ENCODE measurements at regions not wholly inside any gene's neighbourhood (a gene's known extent, or its start where the extent isn't known, plus 50 kb on each side); places are given as distances from the start of the nearest gene placed in this dataset.

DNA sequence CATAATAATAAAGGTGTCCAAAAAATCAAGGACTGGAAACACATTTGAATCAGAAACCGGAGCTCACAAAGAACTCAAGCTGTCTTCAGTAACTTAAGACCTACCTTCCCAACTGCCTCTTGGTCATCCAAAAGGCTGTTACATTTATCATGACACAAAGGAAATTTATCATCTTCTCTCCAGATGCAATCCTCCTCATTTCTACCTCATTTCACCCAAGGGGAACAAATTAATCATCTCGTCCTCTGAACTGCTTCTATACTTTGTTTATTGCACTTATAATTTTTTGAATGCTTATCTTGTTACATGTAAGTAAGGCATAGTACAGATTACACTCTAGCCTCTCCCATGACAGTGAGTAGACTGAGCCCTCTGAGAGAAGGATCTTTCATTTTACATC is 105.1 kb upstream of the RGPD4 start:
- TF ChIP-seq, protein P1, sequence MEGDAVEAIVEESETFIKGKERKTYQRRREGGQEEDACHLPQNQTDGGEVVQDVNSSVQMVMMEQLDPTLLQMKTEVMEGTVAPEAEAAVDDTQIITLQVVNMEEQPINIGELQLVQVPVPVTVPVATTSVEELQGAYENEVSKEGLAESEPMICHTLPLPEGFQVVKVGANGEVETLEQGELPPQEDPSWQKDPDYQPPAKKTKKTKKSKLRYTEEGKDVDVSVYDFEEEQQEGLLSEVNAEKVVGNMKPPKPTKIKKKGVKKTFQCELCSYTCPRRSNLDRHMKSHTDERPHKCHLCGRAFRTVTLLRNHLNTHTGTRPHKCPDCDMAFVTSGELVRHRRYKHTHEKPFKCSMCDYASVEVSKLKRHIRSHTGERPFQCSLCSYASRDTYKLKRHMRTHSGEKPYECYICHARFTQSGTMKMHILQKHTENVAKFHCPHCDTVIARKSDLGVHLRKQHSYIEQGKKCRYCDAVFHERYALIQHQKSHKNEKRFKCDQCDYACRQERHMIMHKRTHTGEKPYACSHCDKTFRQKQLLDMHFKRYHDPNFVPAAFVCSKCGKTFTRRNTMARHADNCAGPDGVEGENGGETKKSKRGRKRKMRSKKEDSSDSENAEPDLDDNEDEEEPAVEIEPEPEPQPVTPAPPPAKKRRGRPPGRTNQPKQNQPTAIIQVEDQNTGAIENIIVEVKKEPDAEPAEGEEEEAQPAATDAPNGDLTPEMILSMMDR (IDR thresholded peaks at IDR 0.05) = no peak
- TF ChIP-seq EP300 (IDR thresholded peaks at IDR 0.05) = no peak

All from upper lobe of left lung (tissue), 4 donors.